Panc1 (cell line): ENCODE measurements at regions not wholly inside any gene's neighbourhood (a gene's known extent, or its start where the extent isn't known, plus 50 kb on each side); places are given as distances from the start of the nearest gene placed in this dataset.

Experiments used
- ATAC-seq: fragments of 200-7000 bp; cut with Tn5 transposase; 2 replicates; pipeline ENCODE4 v1.9.1; 2020; ENCODE audit warnings: mild to moderate bottlenecking, moderate library complexity
- BruUV-seq: library from RNA; stranded (reverse); fragments of 400-500 nt; replicated peaks from 2 replicates; lab custom pipeline; 2021; lab: Mats Ljungman, UMichigan
- CTCF ChIA-PET: fragments of 300-600 bp; sonication (Branson Sonifier 250); formaldehyde crosslinking; loops from one replicate; lab custom pipeline; 2022; ENCODE audit warnings: antibody characterized with exemption; lab: Charles Lee
- POLR2A ChIA-PET: fragments of 300-600 bp; sonication (Branson Sonifier 250); formaldehyde crosslinking; loops from one replicate; lab custom pipeline; 2022; ENCODE audit warnings: antibody characterized with exemption; lab: Charles Lee
- DNase-seq: peaks from one replicate; pipeline ENCODE4 v3.0.0-alpha.2; 2010; ENCODE audit warnings: low read depth, low spot score
- H3K27ac ChIP-seq: 2 replicates; pipeline ENCODE4 v1.5.1; 2011; ENCODE audit warnings: mild to moderate bottlenecking, low read length, inconsistent platforms
- H3K27me3 ChIP-seq: fragments of 200-500 bp; sonication (Bioruptor generic); 2 replicates; pipeline ENCODE4 v1.6.0; 2014; ENCODE audit warnings: low read length, inconsistent platforms; ENCODE audit not compliant: control insufficient read depth, insufficient read depth
- H3K36me3 ChIP-seq: fragments of 200-500 bp; sonication (Bioruptor generic); 2 replicates; pipeline ENCODE4 v1.5.1; 2014; ENCODE audit warnings: inconsistent platforms, mild to moderate bottlenecking, low read length, moderate library complexity; ENCODE audit not compliant: control insufficient read depth, insufficient read depth
- H3K4me1 ChIP-seq: 2 replicates; pipeline ENCODE4 v1.5.1; 2011; ENCODE audit warnings: inconsistent platforms, mild to moderate bottlenecking, low read length, moderate library complexity; ENCODE audit not compliant: control insufficient read depth, insufficient read depth
- H3K4me3 ChIP-seq, 2 experiments: 2 replicates each; pipeline ENCODE4 v1.5.1; 2011 to 2012; ENCODE audit warnings: low read depth in 2 of 2, low read length in 2 of 2, mild to moderate bottlenecking in 2 of 2, inconsistent platforms in 1 of 2, moderate library complexity in 1 of 2
- H3K9me3 ChIP-seq: fragments of 200-500 bp; sonication (Bioruptor generic); 2 replicates; pipeline ENCODE4 v1.5.1; 2014; ENCODE audit warnings: low read depth, mild to moderate bottlenecking, inconsistent platforms, low read length, moderate library complexity; ENCODE audit not compliant: control insufficient read depth, insufficient read depth
- POLR2AphosphoS5 ChIP-seq: IDR thresholded peaks from 2 replicates; pipeline ENCODE4 v1.6.1; 2012; ENCODE audit warnings: mild to moderate bottlenecking, low read depth, low read length, moderate library complexity
- SIN3A ChIP-seq: IDR thresholded peaks from 2 replicates; pipeline ENCODE4 v1.6.1; 2012; ENCODE audit warnings: low read depth, mild to moderate bottlenecking, low read length, moderate library complexity, borderline replicate concordance; ENCODE audit not compliant: insufficient read depth
- TCF7L2 ChIP-seq: IDR thresholded peaks from 2 replicates; pipeline ENCODE4 v1.6.1; 2011; ENCODE audit warnings: mild to moderate bottlenecking, low read depth, low read length, inconsistent platforms
- in situ Hi-C: cut with HindIII; loops from 2 replicates; pipeline ENCODE4 v1.10.0; 2016; ENCODE audit warnings: low sequenced_read_pairs, low pct_unique_long_range_greater_than_20kb
- intact Hi-C: fragments of 100-400 bp; cut with micrococcal nuclease; formaldehyde crosslinking; loops from one replicate; pipeline ENCODE4 v1.10.0; 2022; ENCODE audit not compliant: unreplicated experiment
- TF ChIP-seq, protein P1 (sequence below), 2 experiments: IDR thresholded peaks; 2 replicates each; pipeline ENCODE4 v1.6.1; 2011 to 2012; ENCODE audit warnings: low read depth in 2 of 2, control low read depth in 1 of 2, low read length in 1 of 2, mild to moderate bottlenecking in 1 of 2, moderate library complexity in 1 of 2; ENCODE audit not compliant: insufficient read depth in 1 of 2
- TF ChIP-seq, protein P2 (sequence below): fragments of 450-650 bp; IDR thresholded peaks from 2 replicates; pipeline ENCODE4 v1.5.1; 2017; ENCODE audit warnings: mild to moderate bottlenecking

DNA sequence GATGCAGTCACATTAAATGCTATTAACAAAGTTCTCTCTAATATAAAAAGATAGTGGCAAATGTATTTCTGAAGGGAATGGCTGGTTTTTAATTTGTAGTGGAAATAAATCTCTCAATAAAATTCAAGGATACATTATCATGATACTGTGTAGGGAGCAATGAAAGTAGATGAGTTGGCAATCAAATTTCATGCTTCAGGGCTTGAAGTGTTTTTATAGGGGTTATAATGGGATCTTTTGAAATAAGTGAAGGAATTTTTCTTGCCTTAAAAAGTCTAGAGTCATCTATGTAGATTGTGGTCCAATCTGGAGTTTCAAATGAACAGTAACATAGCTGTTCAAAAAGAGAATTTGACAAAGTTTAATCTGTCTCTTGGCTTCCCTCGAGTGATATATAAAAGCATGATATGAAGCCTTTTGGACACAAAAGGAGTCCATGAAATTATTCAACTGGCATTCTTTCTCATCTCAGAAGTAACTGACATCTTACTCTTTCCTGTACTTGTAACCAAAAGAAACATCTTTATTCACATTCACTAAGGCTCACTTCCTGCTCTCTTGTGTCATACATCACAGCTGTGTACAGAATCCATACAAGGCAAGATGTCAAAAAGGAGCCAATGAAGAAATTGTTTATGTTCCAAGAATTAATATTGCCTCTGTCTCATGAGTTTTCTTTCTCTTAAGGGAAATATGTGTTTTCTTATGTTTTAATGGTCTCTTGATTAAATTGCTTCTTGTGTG is 591.0 kb upstream of the GJE1 start:
- intact Hi-C loops = no loop called here

DNA sequence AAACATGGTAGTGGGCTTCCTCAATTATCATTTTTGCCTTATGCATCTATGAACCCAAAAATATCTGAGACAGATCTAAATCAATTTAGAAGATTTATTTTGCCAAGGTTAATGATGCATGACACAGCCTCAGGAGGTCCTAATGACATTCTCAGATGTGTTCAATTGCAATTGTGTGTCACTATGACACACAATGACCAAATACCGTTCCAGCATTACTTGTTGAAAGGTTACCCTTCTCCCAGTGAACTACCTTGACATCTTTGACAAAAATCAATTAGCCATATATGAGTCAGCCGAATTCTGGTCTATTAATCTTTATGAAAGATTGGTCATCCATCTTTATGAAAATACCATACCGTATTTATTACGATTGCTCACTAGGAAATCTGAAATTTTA is 592.5 kb upstream of the GJE1 start:
- DNase-seq (no peak), ATAC-seq (no peak)
- no peak overlapping the region for H3K27ac ChIP-seq
- in situ Hi-C loops = no loop called here
- intact Hi-C loops = no loop called here
- no peak for TF ChIP-seq SIN3A
- TF ChIP-seq, protein P1, sequence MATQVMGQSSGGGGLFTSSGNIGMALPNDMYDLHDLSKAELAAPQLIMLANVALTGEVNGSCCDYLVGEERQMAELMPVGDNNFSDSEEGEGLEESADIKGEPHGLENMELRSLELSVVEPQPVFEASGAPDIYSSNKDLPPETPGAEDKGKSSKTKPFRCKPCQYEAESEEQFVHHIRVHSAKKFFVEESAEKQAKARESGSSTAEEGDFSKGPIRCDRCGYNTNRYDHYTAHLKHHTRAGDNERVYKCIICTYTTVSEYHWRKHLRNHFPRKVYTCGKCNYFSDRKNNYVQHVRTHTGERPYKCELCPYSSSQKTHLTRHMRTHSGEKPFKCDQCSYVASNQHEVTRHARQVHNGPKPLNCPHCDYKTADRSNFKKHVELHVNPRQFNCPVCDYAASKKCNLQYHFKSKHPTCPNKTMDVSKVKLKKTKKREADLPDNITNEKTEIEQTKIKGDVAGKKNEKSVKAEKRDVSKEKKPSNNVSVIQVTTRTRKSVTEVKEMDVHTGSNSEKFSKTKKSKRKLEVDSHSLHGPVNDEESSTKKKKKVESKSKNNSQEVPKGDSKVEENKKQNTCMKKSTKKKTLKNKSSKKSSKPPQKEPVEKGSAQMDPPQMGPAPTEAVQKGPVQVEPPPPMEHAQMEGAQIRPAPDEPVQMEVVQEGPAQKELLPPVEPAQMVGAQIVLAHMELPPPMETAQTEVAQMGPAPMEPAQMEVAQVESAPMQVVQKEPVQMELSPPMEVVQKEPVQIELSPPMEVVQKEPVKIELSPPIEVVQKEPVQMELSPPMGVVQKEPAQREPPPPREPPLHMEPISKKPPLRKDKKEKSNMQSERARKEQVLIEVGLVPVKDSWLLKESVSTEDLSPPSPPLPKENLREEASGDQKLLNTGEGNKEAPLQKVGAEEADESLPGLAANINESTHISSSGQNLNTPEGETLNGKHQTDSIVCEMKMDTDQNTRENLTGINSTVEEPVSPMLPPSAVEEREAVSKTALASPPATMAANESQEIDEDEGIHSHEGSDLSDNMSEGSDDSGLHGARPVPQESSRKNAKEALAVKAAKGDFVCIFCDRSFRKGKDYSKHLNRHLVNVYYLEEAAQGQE (IDR thresholded peaks at IDR 0.05; ENCODE audit: insufficient read depth in 1 of 2, low read depth in 2 of 2, low read length in 1 of 2) = no peak
- no peak for TF ChIP-seq TCF7L2
- ChIA-PET CTCF (no interaction called here), POLR2A (no interaction called here)
- no peaks in the 10 kb centered on the region for H3K4me1 ChIP-seq
- no peaks in the 10 kb centered on the region for H3K27me3 ChIP-seq
- no peak overlapping the region for H3K4me3 ChIP-seq
- no peaks in the 10 kb centered on the region for H3K36me3 ChIP-seq
- no peaks in the 10 kb centered on the region for H3K9me3 ChIP-seq
- BruUV-seq = no TSS peak

More for the DNA sequence above, 591.0 kb upstream of the GJE1 start:
- no peak overlapping the region; the same call in 1 of the 2 replicates for H3K27ac ChIP-seq
- no peaks in the 10 kb centered on the region for H3K36me3 ChIP-seq
- DNase-seq (no peak), ATAC-seq (no peak)
- H3K27me3 ChIP-seq = no peaks in the 10 kb centered on the region
- TF ChIP-seq POLR2AphosphoS5 (no peak), SIN3A (no peak), TCF7L2 (no peak)
- TF ChIP-seq, protein P1 (IDR thresholded peaks at IDR 0.05; ENCODE audit: insufficient read depth in 1 of 2, low read depth in 2 of 2, low read length in 1 of 2) = no peak
- TF ChIP-seq, protein P2, sequence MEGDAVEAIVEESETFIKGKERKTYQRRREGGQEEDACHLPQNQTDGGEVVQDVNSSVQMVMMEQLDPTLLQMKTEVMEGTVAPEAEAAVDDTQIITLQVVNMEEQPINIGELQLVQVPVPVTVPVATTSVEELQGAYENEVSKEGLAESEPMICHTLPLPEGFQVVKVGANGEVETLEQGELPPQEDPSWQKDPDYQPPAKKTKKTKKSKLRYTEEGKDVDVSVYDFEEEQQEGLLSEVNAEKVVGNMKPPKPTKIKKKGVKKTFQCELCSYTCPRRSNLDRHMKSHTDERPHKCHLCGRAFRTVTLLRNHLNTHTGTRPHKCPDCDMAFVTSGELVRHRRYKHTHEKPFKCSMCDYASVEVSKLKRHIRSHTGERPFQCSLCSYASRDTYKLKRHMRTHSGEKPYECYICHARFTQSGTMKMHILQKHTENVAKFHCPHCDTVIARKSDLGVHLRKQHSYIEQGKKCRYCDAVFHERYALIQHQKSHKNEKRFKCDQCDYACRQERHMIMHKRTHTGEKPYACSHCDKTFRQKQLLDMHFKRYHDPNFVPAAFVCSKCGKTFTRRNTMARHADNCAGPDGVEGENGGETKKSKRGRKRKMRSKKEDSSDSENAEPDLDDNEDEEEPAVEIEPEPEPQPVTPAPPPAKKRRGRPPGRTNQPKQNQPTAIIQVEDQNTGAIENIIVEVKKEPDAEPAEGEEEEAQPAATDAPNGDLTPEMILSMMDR = no peak
- H3K9me3 ChIP-seq = 0 out of 2 replicates have a peak, but pooled peaks cover 6% of the 10 kb centered on the region
- in situ Hi-C loops = no loop called here
- no peak overlapping the region for H3K4me3 ChIP-seq
- ChIA-PET POLR2A (no interaction called here), CTCF (interaction anchor here (0.8 kb wide), 1 partner anchor 132 kb away, joined by 3 read pairs; no protein-coding TSS in a partner anchor)
- BruUV-seq = no TSS peak
- H3K4me1 ChIP-seq = no peaks in the 10 kb centered on the region
